CD14-positive monocyte (primary cell): ENCODE measurements at regions not wholly inside any gene's neighbourhood (a gene's known extent, or its start where the extent isn't known, plus 50 kb on each side); places are given as distances from the start of the nearest gene placed in this dataset.

Experiments used
- DNase-seq, 3 donors: peaks; one replicate each; pipeline ENCODE4 v3.0.0-alpha.2; 2011 to 2022
- H2AFZ ChIP-seq: 2 replicates; pipeline ENCODE4 v1.6.0; 2012; ENCODE audit warnings: mild to moderate bottlenecking, low read depth, low read length, inconsistent platforms; ENCODE audit not compliant: insufficient read depth, poor library complexity, severe bottlenecking
- H3K27ac ChIP-seq, 2 donors: 1 replicate in 1 of 2; 2 replicates in 1 of 2; pipeline ENCODE4 v1.5.1; 2012 to 2013; ENCODE audit warnings: low read length in 2 of 2, control low read depth in 1 of 2, inconsistent platforms in 1 of 2, low read depth in 1 of 2, mild to moderate bottlenecking in 1 of 2
- H3K27me3 ChIP-seq, 2 donors: one replicate each; pipeline versions ENCODE4 v1.6.0 to v1.6.1; 2011 to 2013; ENCODE audit warnings: low read length in 2 of 2; ENCODE audit not compliant: control insufficient read depth in 2 of 2, insufficient read depth in 2 of 2
- H3K36me3 ChIP-seq, 2 donors: replicated peaks in 1 of 2; 1 replicate in 1 of 2; 2 replicates in 1 of 2; pipeline versions ENCODE4 v1.5.1 to v1.6.1; 2012 to 2013; ENCODE audit warnings: low read length in 2 of 2, control low read depth in 1 of 2, inconsistent platforms in 1 of 2, mild to moderate bottlenecking in 1 of 2; ENCODE audit not compliant: insufficient read depth in 2 of 2, control insufficient read depth in 1 of 2
- H3K4me1 ChIP-seq, 2 donors: 1 replicate in 1 of 2; 2 replicates in 1 of 2; pipeline versions ENCODE4 v1.5.1 to v1.6.1; 2012 to 2013; ENCODE audit warnings: low read length in 2 of 2, control low read depth in 1 of 2, inconsistent platforms in 1 of 2, mild to moderate bottlenecking in 1 of 2, moderate library complexity in 1 of 2; ENCODE audit not compliant: insufficient read depth in 2 of 2, control insufficient read depth in 1 of 2
- H3K4me2 ChIP-seq: replicated peaks from 2 replicates; pipeline ENCODE3; 2012; ENCODE audit warnings: low read length, moderate library complexity, mild to moderate bottlenecking; ENCODE audit not compliant: poor library complexity, severe bottlenecking; ENCODE audit errors: extremely low read depth
- H3K4me3 ChIP-seq, 3 experiments: fragments of 200-600 bp in 1 of 3; sonication (generic) in 1 of 3; replicated peaks in 1 of 3; 1 replicate in 2 of 3; 2 replicates in 1 of 3; pipeline ENCODE4 v1.5.1; 2011 to 2013; ENCODE audit warnings: low read length in 3 of 3, mild to moderate bottlenecking in 3 of 3, control low read depth in 2 of 3, low read depth in 2 of 3, inconsistent platforms in 1 of 3, moderate library complexity in 1 of 3
- H3K79me2 ChIP-seq: 2 replicates; pipeline ENCODE4 v1.6.0; 2012; ENCODE audit warnings: mild to moderate bottlenecking, control low read depth, inconsistent platforms, low read length, moderate library complexity; ENCODE audit not compliant: insufficient read depth
- H3K9ac ChIP-seq: 2 replicates; pipeline ENCODE4 v1.6.0; 2017; ENCODE audit warnings: low read length, mild to moderate bottlenecking; ENCODE audit not compliant: insufficient read depth, poor library complexity, severe bottlenecking
- H3K9me3 ChIP-seq, 2 donors: replicated peaks in 1 of 2; 1 replicate in 1 of 2; 2 replicates in 1 of 2; pipeline versions ENCODE4 v1.5.1 to v1.6.1; 2012 to 2013; ENCODE audit warnings: low read length in 2 of 2, control low read depth in 1 of 2; ENCODE audit not compliant: control insufficient read depth in 1 of 2, insufficient read depth in 1 of 2
- H4K20me1 ChIP-seq: 2 replicates; pipeline ENCODE4 v1.6.0; 2012; ENCODE audit warnings: mild to moderate bottlenecking, low read length, control low read depth, moderate library complexity; ENCODE audit not compliant: insufficient read depth
- H3K27ac Mint-ChIP-seq, 7 donors: one replicate each; pipeline ENCODE4 v1.8.0; 2020; ENCODE audit warnings: mild to moderate bottlenecking in 7 of 7, mixed read lengths in 7 of 7, moderate library complexity in 6 of 7, inconsistent platforms in 2 of 7
- H3K27me3 Mint-ChIP-seq, 3 donors: one replicate each; pipeline ENCODE4 v1.8.0; 2021 to 2022; ENCODE audit warnings: low read depth in 3 of 3, mild to moderate bottlenecking in 3 of 3, mixed read lengths in 3 of 3, moderate library complexity in 3 of 3, inconsistent platforms in 1 of 3
- H3K36me3 Mint-ChIP-seq, 2 donors: one replicate each; pipeline ENCODE4 v1.8.0; 2020; ENCODE audit warnings: mixed read lengths in 2 of 2, inconsistent platforms in 1 of 2, mild to moderate bottlenecking in 1 of 2
- H3K4me1 Mint-ChIP-seq: one replicate; pipeline ENCODE4 v1.8.0; 2020; ENCODE audit warnings: mild to moderate bottlenecking, mixed read lengths
- H3K4me3 Mint-ChIP-seq, 2 donors: one replicate each; pipeline ENCODE4 v1.8.0; 2020; ENCODE audit warnings: mild to moderate bottlenecking in 2 of 2, mixed read lengths in 2 of 2, moderate library complexity in 1 of 2
- H3K9me3 Mint-ChIP-seq, 7 donors: one replicate each; pipeline ENCODE4 v1.8.0; 2020 to 2022; ENCODE audit warnings: mixed read lengths in 7 of 7, mild to moderate bottlenecking in 6 of 7, moderate library complexity in 6 of 7, inconsistent platforms in 2 of 7
- WGBS: methylation state at CpG from one replicate; pipeline ENCODE4 v1.1.5; 2013; ENCODE audit warnings: missing lambda C conversion rate; ENCODE audit not compliant: insufficient coverage; 5-methylcytosine and 5-hydroxymethylcytosine counted together
- intact Hi-C, 2 donors: fragments of 100-400 bp; cut with micrococcal nuclease; formaldehyde crosslinking; loops; one replicate each; pipeline versions ENCODE4 v1.15.0 to v1.15.1; 2023
- TF ChIP-seq, protein P1 (sequence below): fragments of 200-600 bp; IDR thresholded peaks from one replicate; pipeline ENCODE4 v1.8.0; 2022; ENCODE audit warnings: antibody characterized with exemption, mild to moderate bottlenecking

DNA sequence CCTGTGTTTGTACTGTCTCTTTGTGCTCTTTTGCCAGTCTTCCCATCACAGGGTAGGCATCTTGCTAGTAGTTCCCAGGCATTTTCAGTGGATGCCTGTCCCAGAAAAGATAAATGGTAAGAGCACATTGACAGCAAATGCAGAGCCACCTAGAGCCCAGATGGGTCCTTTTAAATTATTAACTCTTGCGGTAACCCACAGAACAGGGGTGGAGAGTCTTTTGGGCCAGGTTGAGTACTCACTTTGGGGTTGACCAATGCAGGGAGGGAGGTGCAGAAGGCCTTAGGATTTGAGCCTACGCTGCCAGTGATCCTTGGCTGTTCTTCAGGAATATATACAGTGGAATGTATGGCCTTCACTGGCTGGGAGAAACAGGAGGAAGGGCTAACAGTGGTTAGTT is 173.8 kb downstream of the MSN start:
- H3K4me1 ChIP-seq = no peaks in the 10 kb centered on the region
- H2AFZ ChIP-seq = no peak overlapping the region
- Mint-ChIP-seq H3K4me3 (no peak overlapping the region), H3K27ac (no peak overlapping the region), H3K9me3 (peaks cover 0 to 3% (median 0%) of the 10 kb centered on the region in 7 donors), H3K4me1 (peaks cover 9% of the 10 kb centered on the region), H3K27me3 (peaks cover 0 to 51% (median 1%) of the 10 kb centered on the region in 3 donors), H3K36me3 (no peaks in the 10 kb centered on the region)
- H3K27ac ChIP-seq = no peak overlapping the region
- no CpG with 5 or more reads among the region's 2 CpGs for WGBS
- no peak overlapping the region for H3K4me3 ChIP-seq
- H4K20me1 ChIP-seq = no peaks in the 10 kb centered on the region
- no peak for DNase-seq
- intact Hi-C loops = no loop called here
- TF ChIP-seq, protein P1, sequence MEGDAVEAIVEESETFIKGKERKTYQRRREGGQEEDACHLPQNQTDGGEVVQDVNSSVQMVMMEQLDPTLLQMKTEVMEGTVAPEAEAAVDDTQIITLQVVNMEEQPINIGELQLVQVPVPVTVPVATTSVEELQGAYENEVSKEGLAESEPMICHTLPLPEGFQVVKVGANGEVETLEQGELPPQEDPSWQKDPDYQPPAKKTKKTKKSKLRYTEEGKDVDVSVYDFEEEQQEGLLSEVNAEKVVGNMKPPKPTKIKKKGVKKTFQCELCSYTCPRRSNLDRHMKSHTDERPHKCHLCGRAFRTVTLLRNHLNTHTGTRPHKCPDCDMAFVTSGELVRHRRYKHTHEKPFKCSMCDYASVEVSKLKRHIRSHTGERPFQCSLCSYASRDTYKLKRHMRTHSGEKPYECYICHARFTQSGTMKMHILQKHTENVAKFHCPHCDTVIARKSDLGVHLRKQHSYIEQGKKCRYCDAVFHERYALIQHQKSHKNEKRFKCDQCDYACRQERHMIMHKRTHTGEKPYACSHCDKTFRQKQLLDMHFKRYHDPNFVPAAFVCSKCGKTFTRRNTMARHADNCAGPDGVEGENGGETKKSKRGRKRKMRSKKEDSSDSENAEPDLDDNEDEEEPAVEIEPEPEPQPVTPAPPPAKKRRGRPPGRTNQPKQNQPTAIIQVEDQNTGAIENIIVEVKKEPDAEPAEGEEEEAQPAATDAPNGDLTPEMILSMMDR = no peak
- H3K4me2 ChIP-seq = no peak overlapping the region
- no peaks in the 10 kb centered on the region for H3K9me3 ChIP-seq
- H3K79me2 ChIP-seq = no peaks in the 10 kb centered on the region
- H3K36me3 ChIP-seq = no peaks in the 10 kb centered on the region
- H3K9ac ChIP-seq = no peak overlapping the region
- H3K27me3 ChIP-seq = peaks cover 0 to 29% of the 10 kb centered on the region in 2 donors

DNA sequence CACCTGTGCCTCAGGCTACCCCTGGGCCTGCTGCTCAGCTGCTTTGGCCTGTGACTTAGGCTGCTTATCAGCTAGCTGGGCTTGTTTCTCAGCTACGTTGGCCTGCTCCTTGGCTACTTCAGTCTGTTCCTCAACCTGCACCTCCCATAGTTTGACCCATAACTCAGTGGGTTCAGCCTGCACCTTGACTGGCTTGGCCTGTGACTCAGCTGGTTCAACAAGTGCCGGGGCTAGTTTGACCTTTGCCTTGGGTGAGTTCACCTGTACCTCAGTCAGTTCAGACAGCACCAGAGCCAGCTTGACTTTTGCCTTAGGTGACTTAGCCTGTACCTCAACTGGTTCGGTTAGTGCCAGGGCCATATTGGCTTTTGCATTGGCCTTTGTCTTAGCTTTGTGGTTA is 171.2 kb downstream of the MSN start:
- peaks cover 0 to 21% of the 10 kb centered on the region in 2 donors for H3K27me3 ChIP-seq
- H3K4me2 ChIP-seq = no peak overlapping the region
- H3K4me3 ChIP-seq = no peak overlapping the region
- H3K9ac ChIP-seq = no peak overlapping the region
- no peaks in the 10 kb centered on the region for H3K9me3 ChIP-seq
- no peaks in the 10 kb centered on the region for H3K36me3 ChIP-seq
- H3K4me3 Mint-ChIP-seq = no peak overlapping the region
- no peak overlapping the region for H3K27ac Mint-ChIP-seq
- H3K27me3 Mint-ChIP-seq = peaks cover 0 to 41% (median 1%) of the 10 kb centered on the region in 3 donors
- H3K4me1 ChIP-seq = no peaks in the 10 kb centered on the region
- no peak for DNase-seq
- TF ChIP-seq, protein P1 = no peak
- no peaks in the 10 kb centered on the region for H4K20me1 ChIP-seq
- H3K27ac ChIP-seq = no peak overlapping the region
- intact Hi-C loops = no loop called here
- H3K4me1 Mint-ChIP-seq = peaks cover 9% of the 10 kb centered on the region
- no peaks in the 10 kb centered on the region for H3K36me3 Mint-ChIP-seq
- 100% methylated on average over 1 of the region's 3 CpGs for WGBS
- H3K9me3 Mint-ChIP-seq = peaks cover 2 to 7% (median 3%) of the 10 kb centered on the region in 7 donors
- no peaks in the 10 kb centered on the region for H3K79me2 ChIP-seq
- no peak overlapping the region for H2AFZ ChIP-seq
